Liver (tissue), 3 donors: ENCODE measurements at regions not wholly inside any gene's neighbourhood (a gene's known extent, or its start where the extent isn't known, plus 50 kb on each side); places are given as distances from the start of the nearest gene placed in this dataset.

Source experiments
- CTCF ChIP-seq: fragments of 150-350 bp; IDR thresholded peaks from 2 replicates; pipeline ENCODE4 v1.5.1; 2017; ENCODE audit warnings: improper control_type of control experiment, low read depth, low read length; ENCODE audit not compliant: missing input control
- EGR1 ChIP-seq, 2 donors: IDR thresholded peaks; 2 replicates each; pipeline ENCODE4 v1.6.1; 2016 to 2018; ENCODE audit warnings: antibody characterized with exemption in 2 of 2, low read depth in 2 of 2
- JUND ChIP-seq, 2 donors: IDR thresholded peaks; 2 replicates each; pipeline ENCODE4 v1.6.1; 2016; ENCODE audit warnings: antibody characterized with exemption in 2 of 2
- REST ChIP-seq: IDR thresholded peaks from 2 replicates; pipeline ENCODE4 v1.6.1; 2016; ENCODE audit warnings: antibody characterized with exemption, mild to moderate bottlenecking
- RXRA ChIP-seq, 2 donors: IDR thresholded peaks; 2 replicates each; pipeline ENCODE4 v1.6.1; 2017 to 2018; ENCODE audit warnings: antibody characterized with exemption in 2 of 2, mild to moderate bottlenecking in 1 of 2
- SP1 ChIP-seq: IDR thresholded peaks from 2 replicates; pipeline ENCODE4 v1.6.1; 2018; ENCODE audit warnings: antibody characterized with exemption, mild to moderate bottlenecking
- TF ChIP-seq, protein P1 (sequence below): IDR thresholded peaks from 2 replicates; pipeline ENCODE4 v1.6.1; 2016; ENCODE audit warnings: antibody characterized with exemption
- donor health status: healthy.
- donor health status: healthy.

DNA sequence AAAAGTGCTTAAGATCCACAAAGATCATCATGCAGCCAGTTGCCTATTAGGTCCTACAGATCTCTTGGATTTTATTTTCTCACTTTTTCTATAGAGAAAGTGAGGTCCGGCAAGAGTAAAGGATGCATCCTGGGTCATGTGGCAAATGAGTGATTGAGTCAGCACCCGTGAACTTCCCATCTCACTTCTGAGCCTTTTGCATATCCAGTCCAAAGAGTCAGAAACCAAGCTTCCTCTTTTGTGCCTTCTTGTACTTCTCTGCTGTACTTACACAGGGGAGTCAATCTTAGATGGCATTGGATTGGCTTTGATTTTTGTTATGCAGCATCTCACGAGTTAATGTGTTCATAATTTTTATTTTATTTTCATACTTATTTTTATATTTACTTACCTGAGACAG, 114.2 kb upstream of the IRX5 start:
- TF ChIP-seq CTCF (no peak), SP1 (no peak), JUND (IDR thresholded peaks at IDR 0.05) (no peak), RXRA (IDR thresholded peaks at IDR 0.05) (no peak), EGR1 (IDR thresholded peaks at IDR 0.05; ENCODE audit: low read depth in 2 of 2) (no peak), REST (no peak)
- TF ChIP-seq, protein P1, sequence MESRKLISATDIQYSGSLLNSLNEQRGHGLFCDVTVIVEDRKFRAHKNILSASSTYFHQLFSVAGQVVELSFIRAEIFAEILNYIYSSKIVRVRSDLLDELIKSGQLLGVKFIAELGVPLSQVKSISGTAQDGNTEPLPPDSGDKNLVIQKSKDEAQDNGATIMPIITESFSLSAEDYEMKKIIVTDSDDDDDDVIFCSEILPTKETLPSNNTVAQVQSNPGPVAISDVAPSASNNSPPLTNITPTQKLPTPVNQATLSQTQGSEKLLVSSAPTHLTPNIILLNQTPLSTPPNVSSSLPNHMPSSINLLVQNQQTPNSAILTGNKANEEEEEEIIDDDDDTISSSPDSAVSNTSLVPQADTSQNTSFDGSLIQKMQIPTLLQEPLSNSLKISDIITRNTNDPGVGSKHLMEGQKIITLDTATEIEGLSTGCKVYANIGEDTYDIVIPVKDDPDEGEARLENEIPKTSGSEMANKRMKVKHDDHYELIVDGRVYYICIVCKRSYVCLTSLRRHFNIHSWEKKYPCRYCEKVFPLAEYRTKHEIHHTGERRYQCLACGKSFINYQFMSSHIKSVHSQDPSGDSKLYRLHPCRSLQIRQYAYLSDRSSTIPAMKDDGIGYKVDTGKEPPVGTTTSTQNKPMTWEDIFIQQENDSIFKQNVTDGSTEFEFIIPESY, result no peak
